ENCODE measurements at regions not wholly inside any gene's neighbourhood (a gene's known extent, or its start where the extent isn't known, plus 50 kb on each side); places are given as distances from the start of the nearest gene placed in this dataset.
A peak's percentile ranks its signal among the peaks of the same experiment; 100 is the strongest.

- TF ChIP-seq SOX13 (IDR thresholded peaks at IDR 0.05) (no peak), SOX13 (CRISPR knock-in tag; conservative IDR thresholded peaks at IDR 0.05 in 1 of 2, IDR thresholded peaks at IDR 0.05 in 1 of 2) (peak in 1 of 2 experiments; percentile 67; a peak in 1 of 4 replicates), ATF7 (IDR thresholded peaks at IDR 0.05) (no peak), ATF7 (CRISPR knock-in tag; IDR thresholded peaks at IDR 0.05) (no peak), ZNF253 (CRISPR knock-in tag; IDR thresholded peaks at IDR 0.05; ENCODE audit: borderline replicate concordance) (no peak), ZNF124 (CRISPR knock-in tag; IDR thresholded peaks at IDR 0.05) (no peak), CCDC6 (CRISPR knock-in tag; IDR thresholded peaks at IDR 0.05) (0 out of 2 replicates have a peak, but pooled peaks have one; percentile 25), NFE2L1 (CRISPR knock-in tag; IDR thresholded peaks at IDR 0.05; ENCODE audit: borderline replicate concordance) (0 out of 2 replicates have a peak, but pooled peaks have one; percentile 34), ZNF513 (CRISPR knock-in tag; conservative IDR thresholded peaks at IDR 0.05) (no peak), ZNF274 (CRISPR knock-in tag; IDR thresholded peaks at IDR 0.05) (no peak), ARID4A (CRISPR knock-in tag; IDR thresholded peaks at IDR 0.05; ENCODE audit: borderline replicate concordance) (peak; percentile 71; the same call in 1 of the 2 replicates), HNF4A (CRISPR knock-in tag; IDR thresholded peaks at IDR 0.05) (peak; percentile 96), ZBTB33 (CRISPR knock-in tag; IDR thresholded peaks at IDR 0.05) (0 out of 2 replicates have a peak, but pooled peaks have one; percentile 9), SPEN (CRISPR knock-in tag; IDR thresholded peaks at IDR 0.05; ENCODE audit: low read depth) (peak; percentile 33; the same call in 1 of the 2 replicates)
- TF ChIP-seq, protein P1, sequence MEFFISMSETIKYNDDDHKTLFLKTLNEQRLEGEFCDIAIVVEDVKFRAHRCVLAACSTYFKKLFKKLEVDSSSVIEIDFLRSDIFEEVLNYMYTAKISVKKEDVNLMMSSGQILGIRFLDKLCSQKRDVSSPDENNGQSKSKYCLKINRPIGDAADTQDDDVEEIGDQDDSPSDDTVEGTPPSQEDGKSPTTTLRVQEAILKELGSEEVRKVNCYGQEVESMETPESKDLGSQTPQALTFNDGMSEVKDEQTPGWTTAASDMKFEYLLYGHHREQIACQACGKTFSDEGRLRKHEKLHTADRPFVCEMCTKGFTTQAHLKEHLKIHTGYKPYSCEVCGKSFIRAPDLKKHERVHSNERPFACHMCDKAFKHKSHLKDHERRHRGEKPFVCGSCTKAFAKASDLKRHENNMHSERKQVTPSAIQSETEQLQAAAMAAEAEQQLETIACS (CRISPR knock-in tag; IDR thresholded peaks at IDR 0.05) = no peak
These were observed 171.1 kb downstream of the CRYBB2 start (continued) for GRCh38 chr22:25390297-25391240.

Measured in HepG2 (cell line).